ENCODE measurements at regions not wholly inside any gene's neighbourhood (a gene's known extent, or its start where the extent isn't known, plus 50 kb on each side); places are given as distances from the start of the nearest gene placed in this dataset.
A peak's percentile ranks its signal among the peaks of the same experiment; 100 is the strongest.

DNA sequence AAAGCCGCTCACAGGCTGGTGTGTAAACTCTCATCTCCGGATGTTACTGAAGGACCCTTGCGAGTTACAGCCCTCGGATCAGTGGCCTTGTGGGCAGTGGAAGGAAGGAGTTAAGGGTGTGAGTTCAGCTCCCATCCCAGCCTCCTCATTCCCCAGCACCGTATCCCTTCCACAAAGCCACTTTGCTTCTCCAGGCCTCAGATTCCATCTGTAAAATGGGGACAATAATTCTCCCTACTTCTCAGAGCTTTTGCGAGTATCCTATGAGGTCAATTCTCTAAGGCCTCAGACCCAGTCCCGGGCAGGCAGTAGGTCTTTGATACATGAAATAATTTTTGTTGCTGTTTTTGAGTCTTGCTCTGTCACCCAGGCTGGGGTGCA lies 141.3 kb downstream of the C9orf50 start:
- Histone ChIP-seq H3K9ac (ENCODE audit: low read length) (no peak overlapping the region), H3K27ac (ENCODE audit: low read depth, low read length) (peak overlapping the region; percentile 68), H4K91ac (ENCODE audit: low read depth, low read length) (peak overlapping the region; percentile 100), H3K27me3 (ENCODE audit: insufficient read depth, low read length) (no peaks in the 10 kb centered on the region), H2BK12ac (ENCODE audit: low read length) (peak overlapping the region; percentile 99), H3K4me2 (ENCODE audit: low read length) (no peak overlapping the region), H3K79me1 (ENCODE audit: low read length) (peaks cover 58% of the 10 kb centered on the region), H2BK5ac (ENCODE audit: low read depth, low read length, poor library complexity) (peak overlapping the region; percentile 100), H2AFZ (ENCODE audit: insufficient read depth, low read length, poor library complexity) (no peak overlapping the region), H3K14ac (ENCODE audit: low read length) (peak overlapping the region; percentile 82), H3K4me3 (ENCODE audit: low read depth, low read length) (no peak overlapping the region), H3K23ac (ENCODE audit: low read length) (no peak overlapping the region), H3K36me3 (ENCODE audit: control insufficient read depth in 1 of 2, insufficient read depth in 2 of 2, low read length in 2 of 2) (no peaks in the 10 kb centered on the region), H3K18ac (ENCODE audit: low read length) (peak overlapping the region; percentile 87), H4K8ac (ENCODE audit: low read depth, low read length) (peak overlapping the region; percentile 83), H3K4me1 (ENCODE audit: control insufficient read depth in 1 of 2, insufficient read depth in 2 of 2, low read length in 2 of 2) (peaks cover 47 to 51% of the 10 kb centered on the region in 2 experiments), H4K12ac (ENCODE audit: low read depth, low read length) (peak overlapping the region; percentile 59), H3K9me3 (ENCODE audit: insufficient read depth, low read depth, low read length) (peaks cover 5% of the 10 kb centered on the region), H3K79me2 (ENCODE audit: control insufficient read depth, insufficient read depth, low read length, poor library complexity) (peaks cover 24% of the 10 kb centered on the region), H2BK120ac (ENCODE audit: insufficient read depth, low read length, poor library complexity) (peak overlapping the region; percentile 98), H2AK5ac (ENCODE audit: low read length) (peak overlapping the region; percentile 87), H3K4ac (ENCODE audit: low read depth, low read length) (peak overlapping the region; percentile 49)
- WGBS (ENCODE audit: extremely low coverage, insufficient coverage, insufficient read length), result no CpG with 5 or more reads among the region's 7 CpGs
- DNase-seq, result no peak

DNA sequence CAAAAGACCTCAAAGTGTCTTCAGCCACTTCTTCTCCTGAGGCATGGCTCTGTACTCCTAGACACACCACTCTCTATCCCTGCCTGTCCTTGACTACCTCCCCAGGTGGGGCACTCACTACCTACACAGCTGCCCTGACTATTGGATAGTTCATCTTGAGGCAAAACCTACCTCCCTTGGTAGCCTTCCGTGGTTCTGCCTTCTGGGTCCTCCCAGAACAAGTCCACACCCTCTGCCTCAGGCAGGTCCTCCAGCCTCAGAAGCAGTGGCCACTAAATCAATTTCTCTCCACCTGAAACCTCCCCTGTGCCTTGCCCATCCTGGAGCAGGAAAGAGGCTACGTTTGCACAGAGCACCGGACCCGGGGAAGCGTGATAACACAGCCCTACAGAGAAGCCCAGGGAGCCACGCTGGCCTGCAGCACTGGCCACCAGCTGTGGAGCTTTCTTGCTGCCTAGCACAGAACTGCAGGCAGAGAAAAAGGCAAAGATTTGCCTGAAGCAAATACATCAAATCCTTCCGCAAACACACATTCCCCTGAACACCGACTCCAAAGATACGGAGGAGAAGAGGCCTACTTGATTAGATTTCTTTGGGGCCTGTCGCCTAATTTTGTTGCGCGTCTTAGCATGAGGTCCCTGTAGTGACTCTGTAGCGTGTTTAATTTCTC lies 141.8 kb downstream of the C9orf50 start:
- Histone ChIP-seq H4K8ac (ENCODE audit: low read depth, low read length) (peak overlapping the region; percentile 83), H3K4me3 (ENCODE audit: low read depth, low read length) (no peak overlapping the region), H3K36me3 (ENCODE audit: control insufficient read depth in 1 of 2, insufficient read depth in 2 of 2, low read length in 2 of 2) (no peaks in the 10 kb centered on the region), H2AFZ (ENCODE audit: insufficient read depth, low read length, poor library complexity) (peak overlapping the region; percentile 50), H3K4me2 (ENCODE audit: low read length) (no peak overlapping the region), H3K9me3 (ENCODE audit: insufficient read depth, low read depth, low read length) (peaks cover 5% of the 10 kb centered on the region), H3K4ac (ENCODE audit: low read depth, low read length) (peak overlapping the region; percentile 49), H3K18ac (ENCODE audit: low read length) (peak overlapping the region; percentile 87), H2BK12ac (ENCODE audit: low read length) (peak overlapping the region; percentile 99), H3K23ac (ENCODE audit: low read length) (no peak overlapping the region), H3K14ac (ENCODE audit: low read length) (peak overlapping the region; percentile 82), H4K91ac (ENCODE audit: low read depth, low read length) (peak overlapping the region; percentile 100), H2AK5ac (ENCODE audit: low read length) (peak overlapping the region; percentile 87), H3K27me3 (ENCODE audit: insufficient read depth, low read length) (no peaks in the 10 kb centered on the region), H4K12ac (ENCODE audit: low read depth, low read length) (peak overlapping the region; percentile 59), H2BK120ac (ENCODE audit: insufficient read depth, low read length, poor library complexity) (peak overlapping the region; percentile 98), H2BK5ac (ENCODE audit: low read depth, low read length, poor library complexity) (peak overlapping the region; percentile 100), H3K9ac (ENCODE audit: low read length) (no peak overlapping the region), H3K4me1 (ENCODE audit: control insufficient read depth in 1 of 2, insufficient read depth in 2 of 2, low read length in 2 of 2) (peaks cover 45 to 47% of the 10 kb centered on the region in 2 experiments), H3K79me2 (ENCODE audit: control insufficient read depth, insufficient read depth, low read length, poor library complexity) (peaks cover 24% of the 10 kb centered on the region), H3K79me1 (ENCODE audit: low read length) (peaks cover 54% of the 10 kb centered on the region), H3K27ac (ENCODE audit: low read depth, low read length) (peak overlapping the region; percentile 68)
- peak in 1 of 2 donors; percentile 60 for DNase-seq
- WGBS (ENCODE audit: extremely low coverage, insufficient coverage, insufficient read length), result no CpG with 5 or more reads among the region's 13 CpGs

DNA sequence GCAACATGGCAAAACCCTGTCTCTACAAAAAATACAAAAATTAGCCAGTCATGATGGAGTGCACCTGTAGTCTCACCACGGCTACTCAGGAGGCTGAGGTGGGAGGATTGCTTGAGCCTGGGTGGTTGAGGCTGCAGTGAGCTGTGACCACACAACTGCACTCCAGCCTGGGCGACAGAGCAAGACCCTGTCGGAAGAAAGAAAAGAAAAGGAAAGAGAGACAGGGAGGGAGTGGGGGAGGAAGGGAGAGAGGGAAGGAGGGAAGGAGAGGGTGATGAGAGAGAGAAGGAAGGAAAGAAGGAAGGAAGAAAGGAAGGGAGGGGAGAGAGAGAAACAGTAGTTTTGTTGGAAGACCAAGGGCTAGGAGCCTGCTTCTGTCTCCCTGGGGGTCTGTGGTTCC lies 142.4 kb downstream of the C9orf50 start:
- H2AK5ac ChIP-seq (ENCODE audit: low read length), result peak overlapping the region; percentile 70
- no peak overlapping the region for H3K14ac ChIP-seq (ENCODE audit: low read length)
- H2AFZ ChIP-seq (ENCODE audit: insufficient read depth, low read length, poor library complexity), result peak overlapping the region; percentile 50
- WGBS (ENCODE audit: extremely low coverage, insufficient coverage, insufficient read length), result no CpG with 5 or more reads among the region's 3 CpGs
- no peak overlapping the region for H3K4ac ChIP-seq (ENCODE audit: low read depth, low read length)
- H3K79me2 ChIP-seq (ENCODE audit: control insufficient read depth, insufficient read depth, low read length, poor library complexity), result peaks cover 19% of the 10 kb centered on the region
- H3K27ac ChIP-seq (ENCODE audit: low read depth, low read length), result peak overlapping the region; percentile 68
- no peak overlapping the region for H3K9ac ChIP-seq (ENCODE audit: low read length)
- no peaks in the 10 kb centered on the region for H3K36me3 ChIP-seq (ENCODE audit: control insufficient read depth in 1 of 2, insufficient read depth in 2 of 2, low read length in 2 of 2)
- H3K18ac ChIP-seq (ENCODE audit: low read length), result peak overlapping the region; percentile 87
- no peak for DNase-seq
- H3K4me3 ChIP-seq (ENCODE audit: low read depth, low read length), result no peak overlapping the region
- H2BK120ac ChIP-seq (ENCODE audit: insufficient read depth, low read length, poor library complexity), result peak overlapping the region; percentile 98
- no peak overlapping the region for H3K4me2 ChIP-seq (ENCODE audit: low read length)
- H3K9me3 ChIP-seq (ENCODE audit: insufficient read depth, low read depth, low read length), result peaks cover 5% of the 10 kb centered on the region
- H3K27me3 ChIP-seq (ENCODE audit: insufficient read depth, low read length), result no peaks in the 10 kb centered on the region
- no peak overlapping the region for H4K12ac ChIP-seq (ENCODE audit: low read depth, low read length)
- peak overlapping the region; percentile 100 for H4K91ac ChIP-seq (ENCODE audit: low read depth, low read length)
- H3K4me1 ChIP-seq (ENCODE audit: control insufficient read depth in 1 of 2, insufficient read depth in 2 of 2, low read length in 2 of 2), result peaks cover 38 to 41% of the 10 kb centered on the region in 2 experiments
- H4K8ac ChIP-seq (ENCODE audit: low read depth, low read length), result peak overlapping the region; percentile 83
- no peak overlapping the region for H2BK5ac ChIP-seq (ENCODE audit: low read depth, low read length, poor library complexity)
- H3K79me1 ChIP-seq (ENCODE audit: low read length), result peaks cover 48% of the 10 kb centered on the region
- no peak overlapping the region for H3K23ac ChIP-seq (ENCODE audit: low read length)
- H2BK12ac ChIP-seq (ENCODE audit: low read length), result peak overlapping the region; percentile 99

DNA sequence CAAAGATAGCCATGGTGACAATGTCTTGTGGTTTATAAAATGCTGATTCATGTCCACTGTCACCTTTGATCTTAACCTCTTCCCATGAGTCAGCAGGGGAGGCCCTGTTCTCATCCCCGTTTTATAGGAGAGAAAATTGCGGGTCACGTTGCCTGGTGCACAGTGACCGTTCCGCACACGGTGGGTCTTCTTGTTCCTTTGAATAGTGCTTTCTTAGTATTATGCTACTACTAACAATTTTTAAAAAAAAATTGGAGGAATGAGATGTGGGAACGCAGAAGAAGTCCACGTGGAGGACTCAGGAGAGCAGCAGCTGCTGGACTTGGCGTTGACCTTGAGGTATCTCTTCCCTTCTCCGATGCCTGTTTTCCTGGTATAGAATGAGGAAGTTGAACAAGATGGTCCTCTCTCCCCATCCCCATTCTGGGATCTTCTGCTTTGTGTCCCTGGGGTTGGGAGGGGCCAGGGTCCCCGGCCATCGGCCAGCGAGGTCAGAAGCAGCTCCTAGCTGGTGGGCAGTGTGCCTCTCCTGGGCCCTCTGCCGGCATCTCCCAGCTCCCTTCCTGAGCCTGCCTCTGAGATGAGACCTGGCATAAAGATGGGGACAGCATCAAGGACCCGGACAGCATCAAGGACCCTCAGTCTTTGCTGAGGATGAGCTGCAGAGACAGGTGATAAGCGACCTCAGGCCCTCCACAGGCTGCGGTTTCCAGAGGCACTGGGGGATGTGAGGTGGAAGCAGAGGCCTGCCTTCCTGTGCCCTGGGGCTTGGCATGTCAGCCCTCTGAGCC lies 143.9 kb downstream of the C9orf50 start:
- no peak overlapping the region for H3K23ac ChIP-seq (ENCODE audit: low read length)
- peaks cover 5% of the 10 kb centered on the region for H3K9me3 ChIP-seq (ENCODE audit: insufficient read depth, low read depth, low read length)
- H2BK120ac ChIP-seq (ENCODE audit: insufficient read depth, low read length, poor library complexity), result peak overlapping the region; percentile 36
- peak overlapping the region; percentile 71 for H2AK5ac ChIP-seq (ENCODE audit: low read length)
- H2AFZ ChIP-seq (ENCODE audit: insufficient read depth, low read length, poor library complexity), result no peak overlapping the region
- peak overlapping the region; percentile 24 for H3K18ac ChIP-seq (ENCODE audit: low read length)
- peak overlapping the region; percentile 70 for H4K91ac ChIP-seq (ENCODE audit: low read depth, low read length)
- H3K4me1 ChIP-seq (ENCODE audit: control insufficient read depth in 1 of 2, insufficient read depth in 2 of 2, low read length in 2 of 2), result peaks cover 31 to 39% of the 10 kb centered on the region in 2 experiments
- H3K79me2 ChIP-seq (ENCODE audit: control insufficient read depth, insufficient read depth, low read length, poor library complexity), result peaks cover 12% of the 10 kb centered on the region
- no peak overlapping the region for H3K4me2 ChIP-seq (ENCODE audit: low read length)
- H3K27ac ChIP-seq (ENCODE audit: low read depth, low read length), result no peak overlapping the region
- no peak for DNase-seq
- H3K4ac ChIP-seq (ENCODE audit: low read depth, low read length), result no peak overlapping the region
- H2BK5ac ChIP-seq (ENCODE audit: low read depth, low read length, poor library complexity), result peak overlapping the region; percentile 26
- peak overlapping the region; percentile 17 for H3K14ac ChIP-seq (ENCODE audit: low read length)
- peaks cover 37% of the 10 kb centered on the region for H3K79me1 ChIP-seq (ENCODE audit: low read length)
- no peak overlapping the region for H3K9ac ChIP-seq (ENCODE audit: low read length)
- H3K27me3 ChIP-seq (ENCODE audit: insufficient read depth, low read length), result no peaks in the 10 kb centered on the region
- no CpG with 5 or more reads among the region's 17 CpGs for WGBS (ENCODE audit: extremely low coverage, insufficient coverage, insufficient read length)
- H4K8ac ChIP-seq (ENCODE audit: low read depth, low read length), result peak overlapping the region; percentile 9
- peak overlapping the region; percentile 63 for H2BK12ac ChIP-seq (ENCODE audit: low read length)
- H4K12ac ChIP-seq (ENCODE audit: low read depth, low read length), result no peak overlapping the region
- no peaks in the 10 kb centered on the region for H3K36me3 ChIP-seq (ENCODE audit: control insufficient read depth in 1 of 2, insufficient read depth in 2 of 2, low read length in 2 of 2)
- H3K4me3 ChIP-seq (ENCODE audit: low read depth, low read length), result no peak overlapping the region
